Thyroid gland (tissue), 4 donors: ENCODE measurements at regions not wholly inside any gene's neighbourhood (a gene's known extent, or its start where the extent isn't known, plus 50 kb on each side); places are given as distances from the start of the nearest gene placed in this dataset.
"Not testable (repeated sequence)": the region's sequence is repeated elsewhere in the genome, so short reads cannot be mapped to it uniquely, and the experiment has no call there.

Experiments
- CTCF ChIP-seq, 6 experiments: fragments of 200-600 bp in 3 of 6; fragments of 450-650 bp in 3 of 6; sonication (generic) in 3 of 6; IDR thresholded peaks; one replicate each; pipeline ENCODE4 v1.5.1; 2016 to 2019; ENCODE audit warnings: antibody characterized with exemption in 6 of 6, mild to moderate bottlenecking in 2 of 6, inconsistent platforms in 1 of 6, moderate library complexity in 1 of 6
- POLR2A ChIP-seq, 2 donors: fragments of 450-650 bp; IDR thresholded peaks; one replicate each; pipeline ENCODE4 v1.6.1; 2017; ENCODE audit warnings: antibody characterized with exemption in 2 of 2, mild to moderate bottlenecking in 2 of 2, moderate library complexity in 1 of 2

- not testable (repeated sequence) for TF ChIP-seq CTCF, POLR2A (IDR thresholded peaks at IDR 0.05)
Measured at GRCh38 chr5:86566030-86566429, 51.7 kb upstream of the COX7C start.
